NT2/D1 (cell line): ENCODE measurements at regions not wholly inside any gene's neighbourhood (a gene's known extent, or its start where the extent isn't known, plus 50 kb on each side); places are given as distances from the start of the nearest gene placed in this dataset.

Experiments
- DNase-seq: peaks from one replicate; pipeline ENCODE4 v3.0.0-alpha.2; 2011; ENCODE audit warnings: low read depth, low spot score
- H3K27me3 ChIP-seq: 2 replicates; pipeline ENCODE4 v1.6.0; 2011; ENCODE audit warnings: mild to moderate bottlenecking; ENCODE audit not compliant: insufficient read length, insufficient read depth
- H3K36me3 ChIP-seq: 2 replicates; pipeline ENCODE4 v1.6.1; 2011; ENCODE audit warnings: mild to moderate bottlenecking, low read length, mixed read lengths; ENCODE audit not compliant: insufficient read depth, insufficient read length
- H3K4me1 ChIP-seq: 2 replicates; pipeline ENCODE4 v1.5.1; 2011; ENCODE audit not compliant: insufficient read depth, insufficient read length
- H3K4me3 ChIP-seq: 2 replicates; pipeline ENCODE4 v1.5.1; 2011; ENCODE audit warnings: low read depth; ENCODE audit not compliant: insufficient read length
- H3K9ac ChIP-seq: 2 replicates; pipeline ENCODE4 v1.6.0; 2011; ENCODE audit warnings: low read depth; ENCODE audit not compliant: insufficient read length
- H3K9me3 ChIP-seq: 2 replicates; pipeline ENCODE4 v1.5.1; 2011; ENCODE audit warnings: mild to moderate bottlenecking, low read length; ENCODE audit not compliant: insufficient read depth
- SUZ12 ChIP-seq: IDR thresholded peaks from 2 replicates; pipeline ENCODE4 v1.6.1; 2011; ENCODE audit not compliant: insufficient read length, insufficient read depth; ENCODE audit errors: extremely low read depth
- YY1 ChIP-seq: IDR thresholded peaks from 2 replicates; pipeline ENCODE4 v1.6.1; 2011; ENCODE audit not compliant: insufficient read length, insufficient read depth
- ZNF274 ChIP-seq: IDR thresholded peaks from 2 replicates; pipeline ENCODE4 v1.6.1; 2011; ENCODE audit warnings: mild to moderate bottlenecking, low read depth, low read length

- TF ChIP-seq ZNF274, result no peak
- no peak for TF ChIP-seq SUZ12
- no peak for TF ChIP-seq YY1
- Histone ChIP-seq H3K27me3 (no peaks in the 10 kb centered on the region), H3K9me3 (no peaks in the 10 kb centered on the region), H3K4me3 (no peak overlapping the region), H3K36me3 (no peaks in the 10 kb centered on the region), H3K9ac (no peak overlapping the region), H3K4me1 (peaks cover 2% of the 10 kb centered on the region)
- no peak for DNase-seq
Measured at GRCh38 chr1:21355956-21356355, 65.7 kb upstream of the ECE1 start.

GRCh38 chr1:21352586-21352985 lies 62.3 kb upstream of the ECE1 start:
- Histone ChIP-seq H3K9ac (no peak overlapping the region), H3K36me3 (no peaks in the 10 kb centered on the region), H3K9me3 (no peaks in the 10 kb centered on the region), H3K4me3 (no peak overlapping the region), H3K4me1 (peaks cover 4% of the 10 kb centered on the region), H3K27me3 (no peaks in the 10 kb centered on the region)
- DNase-seq, result no peak
- no peak for TF ChIP-seq SUZ12
- no peak for TF ChIP-seq ZNF274
- TF ChIP-seq YY1, result no peak

- H3K9me3 ChIP-seq, result no peaks in the 10 kb centered on the region
- no peak overlapping the region for H3K9ac ChIP-seq
- peaks cover 4% of the 10 kb centered on the region for H3K4me1 ChIP-seq
- H3K36me3 ChIP-seq, result no peaks in the 10 kb centered on the region
- no peak for DNase-seq
- no peak for TF ChIP-seq ZNF274
- no peak for TF ChIP-seq SUZ12
- no peak for TF ChIP-seq YY1
- no peaks in the 10 kb centered on the region for H3K27me3 ChIP-seq
- no peak overlapping the region for H3K4me3 ChIP-seq
Measured at GRCh38 chr1:21351901-21352300, 61.6 kb upstream of the ECE1 start.

GRCh38 chr1:21350202-21350885 lies 60.1 kb upstream of the ECE1 start:
- Histone ChIP-seq H3K27me3 (peaks cover 3% of the 10 kb centered on the region), H3K4me1 (peaks cover 6% of the 10 kb centered on the region), H3K9ac (no peak overlapping the region), H3K36me3 (no peaks in the 10 kb centered on the region), H3K4me3 (no peak overlapping the region), H3K9me3 (no peaks in the 10 kb centered on the region)
- DNase-seq, result no peak
- no peak for TF ChIP-seq SUZ12
- no peak for TF ChIP-seq ZNF274
- no peak for TF ChIP-seq YY1

- peaks cover 6% of the 10 kb centered on the region for H3K4me1 ChIP-seq
- H3K27me3 ChIP-seq, result peaks cover 3% of the 10 kb centered on the region
- no peaks in the 10 kb centered on the region for H3K36me3 ChIP-seq
- H3K4me3 ChIP-seq, result no peak overlapping the region
- no peak overlapping the region for H3K9ac ChIP-seq
- TF ChIP-seq YY1 (no peak), ZNF274 (no peak), SUZ12 (no peak)
- DNase-seq, result no peak
- no peaks in the 10 kb centered on the region for H3K9me3 ChIP-seq
Measured at GRCh38 chr1:21349693-21350092, 59.4 kb upstream of the ECE1 start.

GRCh38 chr1:21347072-21347581 lies 56.9 kb upstream of the ECE1 start:
- Histone ChIP-seq H3K27me3 (peaks cover 6% of the 10 kb centered on the region), H3K9me3 (no peaks in the 10 kb centered on the region), H3K36me3 (no peaks in the 10 kb centered on the region), H3K4me1 (peaks cover 14% of the 10 kb centered on the region), H3K4me3 (no peak overlapping the region), H3K9ac (no peak overlapping the region)
- TF ChIP-seq YY1 (no peak), SUZ12 (no peak), ZNF274 (no peak)
- DNase-seq, result no peak

- no peak for TF ChIP-seq YY1
- no peak for TF ChIP-seq ZNF274
- TF ChIP-seq SUZ12, result no peak
- no peak for DNase-seq
- H3K9ac ChIP-seq, result no peak overlapping the region
- no peaks in the 10 kb centered on the region for H3K9me3 ChIP-seq
- H3K36me3 ChIP-seq, result no peaks in the 10 kb centered on the region
- H3K4me3 ChIP-seq, result peak overlapping the region; percentile 80
- peaks cover 6% of the 10 kb centered on the region for H3K27me3 ChIP-seq
- peaks cover 14% of the 10 kb centered on the region for H3K4me1 ChIP-seq
Measured at GRCh38 chr1:21346365-21347071, 56.3 kb upstream of the ECE1 start.
